Uterus (tissue), 3 donors: ENCODE measurements at regions not wholly inside any gene's neighbourhood (a gene's known extent, or its start where the extent isn't known, plus 50 kb on each side); places are given as distances from the start of the nearest gene placed in this dataset.
A peak's percentile ranks its signal among the peaks of the same experiment; 100 is the strongest.

Source experiments
- DNase-seq, 2 donors: peaks; one replicate each; pipeline ENCODE4 v3.0.0-alpha.2; 2019 to 2020
- H3K27ac ChIP-seq, 2 donors: fragments of 200-600 bp; sonication (generic); 1 replicate in 1 of 2; 2 replicates in 1 of 2; pipeline ENCODE4 v1.5.1; 2016 to 2018
- H3K27me3 ChIP-seq, 2 donors: fragments of 200-600 bp; sonication (generic); one replicate each; pipeline ENCODE4 v1.5.1; 2018 to 2019; ENCODE audit warnings: control low read depth in 1 of 2
- H3K36me3 ChIP-seq, 2 donors: fragments of 200-600 bp; sonication (generic); one replicate each; pipeline ENCODE4 v1.5.1; 2019; ENCODE audit warnings: control low read depth in 1 of 2
- H3K4me1 ChIP-seq, 2 donors: fragments of 200-600 bp; sonication (generic); one replicate each; pipeline ENCODE4 v1.5.1; 2018 to 2019; ENCODE audit warnings: control low read depth in 1 of 2
- H3K4me3 ChIP-seq, 2 donors: fragments of 200-600 bp; sonication (generic); 1 replicate in 1 of 2; 2 replicates in 1 of 2; pipeline ENCODE4 v1.5.1; 2018 to 2019; ENCODE audit warnings: mild to moderate bottlenecking in 1 of 2
- H3K9me3 ChIP-seq, 2 donors: fragments of 200-600 bp; sonication (generic); one replicate each; pipeline ENCODE4 v1.5.1; 2019; ENCODE audit warnings: control low read depth in 1 of 2
- POLR2A ChIP-seq, 2 donors: fragments of 450-650 bp; IDR thresholded peaks; one replicate each; pipeline ENCODE4 v1.6.1; 2016; ENCODE audit warnings: antibody characterized with exemption in 2 of 2, mild to moderate bottlenecking in 1 of 2, moderate library complexity in 1 of 2
- intact Hi-C: fragments of 100-400 bp; cut with DNase I; formaldehyde crosslinking; loops from one replicate; pipeline ENCODE4 v1.15.1; 2023; ENCODE audit warnings: low total_unique reads
- TF ChIP-seq, protein P1 (sequence below), 4 experiments: fragments of 200-600 bp in 2 of 4; fragments of 450-650 bp in 2 of 4; sonication (generic) in 2 of 4; IDR thresholded peaks; one replicate each; pipeline ENCODE4 v1.5.1; 2016 to 2019; ENCODE audit warnings: antibody characterized with exemption in 4 of 4, mild to moderate bottlenecking in 2 of 4, moderate library complexity in 1 of 4
- donor health status: DM: yes; HTN: yes; CAD: no.

DNA sequence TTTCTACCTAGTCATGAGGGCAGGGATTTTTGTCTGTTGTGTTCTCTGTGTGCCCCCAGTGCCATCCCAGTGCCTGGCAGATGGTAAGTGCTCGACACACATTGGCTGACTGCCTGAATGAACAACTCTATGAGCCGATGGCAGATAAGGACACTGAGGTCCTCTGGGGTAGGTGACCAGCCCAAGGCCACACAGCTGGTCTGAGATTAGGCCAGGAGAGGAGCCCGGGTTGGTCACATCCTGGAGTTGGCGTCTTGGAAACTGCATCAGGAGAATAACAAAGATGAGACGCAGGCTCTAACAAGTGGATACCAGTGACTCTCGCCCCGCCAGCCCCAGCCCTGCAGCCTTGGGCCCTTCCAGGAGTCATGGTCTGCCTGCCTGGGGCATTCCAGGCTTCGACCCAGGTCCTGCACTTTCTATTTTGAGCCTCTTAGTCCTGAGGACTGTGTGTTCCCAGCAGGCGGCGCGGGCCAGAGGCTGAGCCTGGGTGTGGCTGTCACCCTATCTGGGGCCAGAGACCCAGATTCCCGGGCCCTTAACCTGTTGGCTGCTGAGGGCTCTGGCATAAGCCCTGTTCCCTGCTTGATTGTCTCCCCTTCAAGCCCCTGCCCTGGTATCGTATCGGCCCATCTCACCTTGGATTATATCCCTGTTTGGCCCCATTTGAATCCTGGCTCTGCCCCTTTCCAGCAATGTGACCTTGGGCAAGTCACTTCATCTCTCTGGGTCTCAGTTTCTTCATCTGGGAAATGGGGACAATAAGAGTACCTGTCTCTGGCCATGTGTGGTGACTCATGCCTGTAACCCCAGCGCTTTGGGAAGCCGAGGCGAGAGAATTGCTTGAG is 88.3 kb downstream of the CEBPB start:
- intact Hi-C loops, result no loop called here
- H3K9me3 ChIP-seq, result no peaks in the 10 kb centered on the region
- peaks cover 8% of the 10 kb centered on the region in 2 donors for H3K4me1 ChIP-seq

GRCh38 chr20:50279988-50280850 is 89.6 kb downstream of the CEBPB start:
- TF ChIP-seq POLR2A (IDR thresholded peaks at IDR 0.05), result no peak
- TF ChIP-seq, protein P1, sequence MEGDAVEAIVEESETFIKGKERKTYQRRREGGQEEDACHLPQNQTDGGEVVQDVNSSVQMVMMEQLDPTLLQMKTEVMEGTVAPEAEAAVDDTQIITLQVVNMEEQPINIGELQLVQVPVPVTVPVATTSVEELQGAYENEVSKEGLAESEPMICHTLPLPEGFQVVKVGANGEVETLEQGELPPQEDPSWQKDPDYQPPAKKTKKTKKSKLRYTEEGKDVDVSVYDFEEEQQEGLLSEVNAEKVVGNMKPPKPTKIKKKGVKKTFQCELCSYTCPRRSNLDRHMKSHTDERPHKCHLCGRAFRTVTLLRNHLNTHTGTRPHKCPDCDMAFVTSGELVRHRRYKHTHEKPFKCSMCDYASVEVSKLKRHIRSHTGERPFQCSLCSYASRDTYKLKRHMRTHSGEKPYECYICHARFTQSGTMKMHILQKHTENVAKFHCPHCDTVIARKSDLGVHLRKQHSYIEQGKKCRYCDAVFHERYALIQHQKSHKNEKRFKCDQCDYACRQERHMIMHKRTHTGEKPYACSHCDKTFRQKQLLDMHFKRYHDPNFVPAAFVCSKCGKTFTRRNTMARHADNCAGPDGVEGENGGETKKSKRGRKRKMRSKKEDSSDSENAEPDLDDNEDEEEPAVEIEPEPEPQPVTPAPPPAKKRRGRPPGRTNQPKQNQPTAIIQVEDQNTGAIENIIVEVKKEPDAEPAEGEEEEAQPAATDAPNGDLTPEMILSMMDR (IDR thresholded peaks at IDR 0.05), result no peak
- peaks cover 18% of the 10 kb centered on the region in 2 donors for H3K4me1 ChIP-seq
- H3K27ac ChIP-seq, result peak overlapping the region; percentile 25 to 76
- intact Hi-C loops, result loop anchor here (10.0 kb wide), 1 partner anchor 85 kb away; the partner anchor contains the start of gene CEBPB
- DNase-seq, result no peak
- H3K27me3 ChIP-seq, result no peaks in the 10 kb centered on the region
- no peaks in the 10 kb centered on the region for H3K36me3 ChIP-seq
- no peaks in the 10 kb centered on the region for H3K9me3 ChIP-seq
- no peak overlapping the region for H3K4me3 ChIP-seq

More for the DNA sequence above, 88.3 kb downstream of the CEBPB start:
- H3K27me3 ChIP-seq, result no peaks in the 10 kb centered on the region
- peak overlapping the region; percentile 31 to 76 for H3K27ac ChIP-seq
- no peaks in the 10 kb centered on the region for H3K36me3 ChIP-seq
- no peak overlapping the region for H3K4me3 ChIP-seq
- TF ChIP-seq, protein P1 (IDR thresholded peaks at IDR 0.05), result peak in 3 of 4 experiments; percentile 24 to 41 (median 30)
- TF ChIP-seq POLR2A (IDR thresholded peaks at IDR 0.05), result no peak
- peak; percentile 66 to 71 for DNase-seq

DNA sequence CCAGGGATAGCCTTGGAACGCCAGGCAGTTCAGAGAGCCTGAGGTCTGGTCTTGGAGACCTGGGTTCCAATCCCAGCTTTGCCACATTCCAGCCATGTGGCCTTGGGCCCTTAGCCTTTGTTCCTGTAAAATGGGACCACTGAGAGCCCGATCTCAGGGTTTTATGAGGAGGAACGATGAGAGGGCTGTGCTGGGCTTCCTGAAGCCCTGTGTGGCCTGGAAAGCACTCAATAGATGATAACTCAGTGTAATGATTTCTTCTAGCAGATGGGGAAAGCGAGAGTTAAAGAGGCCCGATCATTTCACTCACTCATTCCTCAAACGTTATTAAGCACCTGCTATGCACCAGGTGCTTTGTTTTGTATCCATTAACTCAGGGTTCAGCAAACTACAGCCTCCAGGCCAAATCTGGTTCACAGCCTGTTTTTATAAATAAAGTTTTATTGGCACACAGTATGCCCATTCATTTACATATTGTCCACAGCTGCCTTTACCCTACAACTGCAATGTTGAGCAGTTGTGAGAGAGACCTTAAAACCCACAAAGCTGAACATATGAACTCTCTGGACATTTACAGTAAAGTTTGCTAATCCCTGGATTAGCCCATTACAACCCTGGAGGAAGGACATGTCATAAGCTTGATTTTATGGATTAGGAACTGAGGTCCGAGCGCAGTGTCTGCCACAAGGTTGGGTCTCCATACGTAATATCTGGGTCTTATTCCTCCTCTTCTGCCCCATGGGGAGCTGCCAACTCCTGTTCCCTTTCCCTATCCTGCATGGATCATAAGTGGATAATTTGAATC is 90.4 kb downstream of the CEBPB start:
- Histone ChIP-seq H3K4me3 (no peak overlapping the region), H3K27me3 (no peaks in the 10 kb centered on the region), H3K9me3 (no peaks in the 10 kb centered on the region), H3K27ac (peak overlapping the region; percentile 25 to 99), H3K36me3 (no peaks in the 10 kb centered on the region), H3K4me1 (peaks cover 18 to 19% of the 10 kb centered on the region in 2 donors)
- intact Hi-C loops, result loop anchor here (10.0 kb wide), 1 partner anchor 86 kb away; the partner anchor contains the start of gene CEBPB
- no peak for DNase-seq
- no peak for TF ChIP-seq POLR2A (IDR thresholded peaks at IDR 0.05)
- TF ChIP-seq, protein P1 (IDR thresholded peaks at IDR 0.05), result no peak

GRCh38 chr20:50281831-50282591 is 91.4 kb downstream of the CEBPB start:
- Histone ChIP-seq H3K27ac (peak overlapping the region; percentile 98 to 99), H3K4me3 (no peak overlapping the region), H3K27me3 (no peaks in the 10 kb centered on the region), H3K36me3 (no peaks in the 10 kb centered on the region), H3K4me1 (peaks cover 21 to 22% of the 10 kb centered on the region in 2 donors), H3K9me3 (no peaks in the 10 kb centered on the region)
- intact Hi-C loops, result loop anchor here (10.0 kb wide), 1 partner anchor 87 kb away; the partner anchor contains the start of gene CEBPB
- TF ChIP-seq, protein P1 (IDR thresholded peaks at IDR 0.05), result no peak
- TF ChIP-seq POLR2A (IDR thresholded peaks at IDR 0.05), result no peak
- DNase-seq, result no peak
